Body of pancreas (tissue), 4 donors: ENCODE measurements at regions not wholly inside any gene's neighbourhood (a gene's known extent, or its start where the extent isn't known, plus 50 kb on each side); places are given as distances from the start of the nearest gene placed in this dataset.

Source experiments
- POLR2A ChIP-seq, 3 donors: fragments of 450-650 bp; IDR thresholded peaks; one replicate each; pipeline ENCODE4 v1.6.1; 2016; ENCODE audit warnings: antibody characterized with exemption in 3 of 3, mild to moderate bottlenecking in 2 of 3
- TF ChIP-seq, protein P1 (sequence below), 7 experiments: fragments of 450-650 bp in 4 of 7; fragments of 200-600 bp in 3 of 7; sonication (generic) in 3 of 7; IDR thresholded peaks; one replicate each; pipeline ENCODE4 v1.5.1; 2016 to 2019; ENCODE audit warnings: antibody characterized with exemption in 7 of 7

DNA sequence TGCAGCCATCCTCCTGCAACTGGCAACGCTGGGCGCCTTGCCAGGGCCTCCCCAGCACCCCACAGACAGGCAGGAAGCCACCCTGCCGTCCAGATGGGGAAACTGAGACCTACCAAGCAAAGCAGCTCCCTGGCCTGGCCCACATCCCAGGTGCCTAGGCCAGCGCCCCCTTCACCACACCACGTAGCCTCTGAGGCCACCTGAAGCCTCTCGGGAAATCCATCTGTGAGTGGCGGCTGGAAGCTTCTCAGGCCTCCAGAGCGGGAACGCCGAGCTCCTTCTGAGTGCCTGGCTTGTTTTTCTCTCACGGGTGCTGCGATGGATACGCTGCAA, 58.7 kb downstream of the UNCX start:
- TF ChIP-seq, protein P1, sequence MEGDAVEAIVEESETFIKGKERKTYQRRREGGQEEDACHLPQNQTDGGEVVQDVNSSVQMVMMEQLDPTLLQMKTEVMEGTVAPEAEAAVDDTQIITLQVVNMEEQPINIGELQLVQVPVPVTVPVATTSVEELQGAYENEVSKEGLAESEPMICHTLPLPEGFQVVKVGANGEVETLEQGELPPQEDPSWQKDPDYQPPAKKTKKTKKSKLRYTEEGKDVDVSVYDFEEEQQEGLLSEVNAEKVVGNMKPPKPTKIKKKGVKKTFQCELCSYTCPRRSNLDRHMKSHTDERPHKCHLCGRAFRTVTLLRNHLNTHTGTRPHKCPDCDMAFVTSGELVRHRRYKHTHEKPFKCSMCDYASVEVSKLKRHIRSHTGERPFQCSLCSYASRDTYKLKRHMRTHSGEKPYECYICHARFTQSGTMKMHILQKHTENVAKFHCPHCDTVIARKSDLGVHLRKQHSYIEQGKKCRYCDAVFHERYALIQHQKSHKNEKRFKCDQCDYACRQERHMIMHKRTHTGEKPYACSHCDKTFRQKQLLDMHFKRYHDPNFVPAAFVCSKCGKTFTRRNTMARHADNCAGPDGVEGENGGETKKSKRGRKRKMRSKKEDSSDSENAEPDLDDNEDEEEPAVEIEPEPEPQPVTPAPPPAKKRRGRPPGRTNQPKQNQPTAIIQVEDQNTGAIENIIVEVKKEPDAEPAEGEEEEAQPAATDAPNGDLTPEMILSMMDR (IDR thresholded peaks at IDR 0.05) = no peak
- no peak for TF ChIP-seq POLR2A (IDR thresholded peaks at IDR 0.05)
